ENCODE measurements at regions not wholly inside any gene's neighbourhood (a gene's known extent, or its start where the extent isn't known, plus 50 kb on each side); places are given as distances from the start of the nearest gene placed in this dataset.

DNA sequence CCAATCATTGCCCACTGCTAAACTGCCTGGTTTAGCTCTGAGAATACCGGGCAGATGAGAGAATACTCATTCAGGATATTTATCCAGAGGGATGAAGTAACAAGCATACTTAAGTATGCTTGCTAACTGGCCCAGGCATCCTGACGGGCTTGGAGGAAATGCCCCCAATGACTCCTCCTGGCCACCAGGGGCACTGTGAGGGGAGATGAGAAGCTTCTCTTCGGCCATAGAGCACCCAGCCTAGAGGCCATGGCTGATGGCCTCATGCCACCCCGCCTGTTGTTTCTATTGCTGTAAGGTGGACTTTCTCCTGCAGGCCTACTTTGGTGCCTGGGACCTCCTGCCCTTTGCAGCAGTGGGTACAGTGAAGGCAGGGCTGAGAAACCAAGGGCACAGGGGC, 134.5 kb upstream of the FSTL4 start:
- TF ChIP-seq, protein P1, sequence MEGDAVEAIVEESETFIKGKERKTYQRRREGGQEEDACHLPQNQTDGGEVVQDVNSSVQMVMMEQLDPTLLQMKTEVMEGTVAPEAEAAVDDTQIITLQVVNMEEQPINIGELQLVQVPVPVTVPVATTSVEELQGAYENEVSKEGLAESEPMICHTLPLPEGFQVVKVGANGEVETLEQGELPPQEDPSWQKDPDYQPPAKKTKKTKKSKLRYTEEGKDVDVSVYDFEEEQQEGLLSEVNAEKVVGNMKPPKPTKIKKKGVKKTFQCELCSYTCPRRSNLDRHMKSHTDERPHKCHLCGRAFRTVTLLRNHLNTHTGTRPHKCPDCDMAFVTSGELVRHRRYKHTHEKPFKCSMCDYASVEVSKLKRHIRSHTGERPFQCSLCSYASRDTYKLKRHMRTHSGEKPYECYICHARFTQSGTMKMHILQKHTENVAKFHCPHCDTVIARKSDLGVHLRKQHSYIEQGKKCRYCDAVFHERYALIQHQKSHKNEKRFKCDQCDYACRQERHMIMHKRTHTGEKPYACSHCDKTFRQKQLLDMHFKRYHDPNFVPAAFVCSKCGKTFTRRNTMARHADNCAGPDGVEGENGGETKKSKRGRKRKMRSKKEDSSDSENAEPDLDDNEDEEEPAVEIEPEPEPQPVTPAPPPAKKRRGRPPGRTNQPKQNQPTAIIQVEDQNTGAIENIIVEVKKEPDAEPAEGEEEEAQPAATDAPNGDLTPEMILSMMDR (conservative IDR thresholded peaks at IDR 0.05; ENCODE audit: low read depth, low read length) = peak; percentile 47; the same call in 1 of the 2 replicates
- TF ChIP-seq EZH2phosphoT487 (IDR thresholded peaks at IDR 0.05; ENCODE audit: borderline replicate concordance, low read length) (no peak), EZH2 (IDR thresholded peaks at IDR 0.05; ENCODE audit: low read length, unreplicated experiment) (no peak)

All from PC-3 (cell line).